RWPE1 (cell line): ENCODE measurements at regions not wholly inside any gene's neighbourhood (a gene's known extent, or its start where the extent isn't known, plus 50 kb on each side); places are given as distances from the start of the nearest gene placed in this dataset.

Source experiments
- CTCF ChIA-PET: fragments of 350-600 bp; sonication (Branson Sonifier 250); formaldehyde crosslinking; extraction: SDS; loops from one replicate; lab custom pipeline; 2021; lab: Yijun Ruan, JAX
- POLR2A ChIA-PET: fragments of 400-600 bp; formaldehyde crosslinking; extraction: SDS; loops from one replicate; lab custom pipeline; 2020; ENCODE audit warnings: antibody characterized with exemption; ENCODE audit not compliant: low non-redundant PET; lab: Yijun Ruan, JAX
- DNase-seq: peaks from one replicate; pipeline ENCODE4 v3.0.0; 2012; ENCODE audit warnings: low spot score
- H3K27ac ChIP-seq: fragments of 450-650 bp; 2 replicates; pipeline ENCODE4 v1.5.1; 2017
- CTCF ChIP-seq: fragments of 450-650 bp; conservative IDR thresholded peaks from 2 replicates; pipeline ENCODE4 v1.5.1; 2017; ENCODE audit warnings: low read depth, mild to moderate bottlenecking

GRCh38 chr1:4974981-4975685 is 320.7 kb downstream of the AJAP1 start:
- no peak overlapping the region for H3K27ac ChIP-seq
- no peak for TF ChIP-seq CTCF
- POLR2A ChIA-PET: no interaction called here
- CTCF ChIA-PET: interaction anchor here (0.6 kb wide), 2 partner anchors 231 to 383 kb away, joined by 3 read pairs; no protein-coding TSS in a partner anchor
- DNase-seq: no peak

- no peak overlapping the region for H3K27ac ChIP-seq
- ChIA-PET POLR2A (no interaction called here), CTCF (no interaction called here)
- no peak for TF ChIP-seq CTCF
- no peak for DNase-seq
Measured at GRCh38 chr1:4973341-4973740, 318.9 kb downstream of the AJAP1 start.

GRCh38 chr1:4972761-4973320 is 318.4 kb downstream of the AJAP1 start:
- TF ChIP-seq CTCF: no peak
- no peak overlapping the region for H3K27ac ChIP-seq
- DNase-seq: no peak
- CTCF ChIA-PET: no interaction called here
- POLR2A ChIA-PET: no interaction called here

GRCh38 chr1:4971666-4972065 is 317.3 kb downstream of the AJAP1 start:
- CTCF ChIA-PET: interaction anchor here (0.7 kb wide), 1 partner anchor 650 kb away, joined by 3 read pairs; no protein-coding TSS in a partner anchor
- no peak for DNase-seq
- POLR2A ChIA-PET: no interaction called here
- H3K27ac ChIP-seq: no peak overlapping the region
- no peak for TF ChIP-seq CTCF

- TF ChIP-seq CTCF: no peak
- ChIA-PET CTCF (no interaction called here), POLR2A (no interaction called here)
- no peak for DNase-seq
- no peak overlapping the region for H3K27ac ChIP-seq
Measured at GRCh38 chr1:4970532-4970931, 316.1 kb downstream of the AJAP1 start.

- ChIA-PET POLR2A (no interaction called here), CTCF (interaction anchor here (0.6 kb wide), 1 partner anchor 39 kb away, joined by 5 read pairs; no protein-coding TSS in a partner anchor)
- no peak overlapping the region for H3K27ac ChIP-seq
- DNase-seq: no peak
- no peak for TF ChIP-seq CTCF
Measured at GRCh38 chr1:4969556-4970129, 315.2 kb downstream of the AJAP1 start.
